K562 (cell line): ENCODE measurements at regions not wholly inside any gene's neighbourhood (a gene's known extent, or its start where the extent isn't known, plus 50 kb on each side); places are given as distances from the start of the nearest gene placed in this dataset.

Source experiments
- ATAC-seq: fragments of 200-7000 bp; cut with Tn5 transposase; 3 replicates; pipeline ENCODE4 v1.9.1; 2020; ENCODE audit warnings: moderate library complexity
- BruUV-seq: library from RNA; stranded (reverse); fragments of 400-500 nt; replicated peaks from 2 replicates; lab custom pipeline; 2021; lab: Mats Ljungman, UMichigan
- CTCF ChIA-PET: fragments of 300-600 bp; formaldehyde crosslinking; extraction: SDS; loops from one replicate; lab custom pipeline; 2021; ENCODE audit warnings: low intra/inter-chr PET ratio; lab: Yijun Ruan, JAX
- POLR2A ChIA-PET: fragments of 300-600, 350-650 bp; sonication (Branson Sonifier 250); formaldehyde crosslinking; extraction: SDS; loops from one replicate; lab custom pipeline; 2021; ENCODE audit warnings: antibody characterized with exemption, inconsistent platforms; lab: Yijun Ruan, JAX
- DNase-seq, 4 experiments: peaks; one replicate each; pipeline versions ENCODE4 v3.0.0 to v3.0.0-alpha.2; 2011 to 2018; ENCODE audit warnings: low spot score in 3 of 4, mixed read lengths in 3 of 4; ENCODE audit errors: extremely low read depth in 1 of 4
- FAIRE-seq: peaks from 2 replicates; lab custom pipeline; 2011; peaks lifted over from hg19 to GRCh38; lab: Jason Lieb, UNC
- H2AFZ ChIP-seq: 2 replicates; pipeline ENCODE4 v1.6.0; 2011; ENCODE audit warnings: low read depth, low read length, control low read depth, inconsistent platforms
- H3K27ac ChIP-seq: fragments of 200-600 bp; 3 replicates; pipeline ENCODE4 v1.8.0; 2011; ENCODE audit warnings: low read depth, mild to moderate bottlenecking, control low read depth, inconsistent platforms, low read length, moderate library complexity, mixed read lengths; ENCODE audit errors: extremely low read depth
- H3K27me3 ChIP-seq, 2 experiments: fragments of 300-600 bp in 1 of 2; 2 replicates in 1 of 2; 3 replicates in 1 of 2; pipeline versions ENCODE4 v1.6.0 to v1.8.0; 2011; ENCODE audit warnings: inconsistent platforms in 2 of 2, low read length in 2 of 2, mild to moderate bottlenecking in 1 of 2, mixed read lengths in 1 of 2, moderate library complexity in 1 of 2; ENCODE audit not compliant: control insufficient read depth in 2 of 2, insufficient read depth in 2 of 2
- H3K36me3 ChIP-seq: fragments of 300-600 bp; 3 replicates; pipeline ENCODE4 v1.8.0; 2011; ENCODE audit warnings: mild to moderate bottlenecking, low read length, inconsistent platforms; ENCODE audit not compliant: control insufficient read depth, insufficient read depth
- H3K4me1 ChIP-seq, 2 experiments: fragments of 200-600 bp in 1 of 2; replicated peaks in 1 of 2; 2 replicates in 1 of 2; 3 replicates in 1 of 2; pipeline versions ENCODE4 v1.5.1 to v1.8.0; 2011; ENCODE audit warnings: inconsistent platforms in 2 of 2, low read length in 2 of 2, mild to moderate bottlenecking in 1 of 2, mixed read lengths in 1 of 2, moderate library complexity in 1 of 2; ENCODE audit not compliant: control insufficient read depth in 2 of 2, insufficient read depth in 2 of 2
- H3K4me2 ChIP-seq: 2 replicates; pipeline ENCODE4 v1.6.1; 2011; ENCODE audit warnings: low read length, control low read depth, inconsistent platforms, mixed read lengths; ENCODE audit not compliant: insufficient read depth
- H3K4me3 ChIP-seq: fragments of 200-600 bp; sonication (generic), shearing (Covaris generic); 2 replicates; pipeline ENCODE4 v1.5.1; 2016; ENCODE audit warnings: control low read depth, inconsistent platforms
- H3K79me2 ChIP-seq: fragments of 200-600 bp; 3 replicates; pipeline ENCODE4 v1.8.0; 2011; ENCODE audit warnings: low read length, inconsistent platforms; ENCODE audit not compliant: control insufficient read depth, insufficient read depth
- H3K9ac ChIP-seq, 2 experiments: 2 replicates each; pipeline versions ENCODE4 v1.6.0 to v1.6.1; 2011; ENCODE audit warnings: low read depth in 2 of 2, low read length in 2 of 2, control low read depth in 1 of 2, inconsistent platforms in 1 of 2, mild to moderate bottlenecking in 1 of 2, mixed read lengths in 1 of 2; ENCODE audit not compliant: insufficient read depth in 1 of 2
- H3K9me1 ChIP-seq: one replicate; pipeline ENCODE4 v1.6.0; 2011; ENCODE audit warnings: inconsistent platforms, mild to moderate bottlenecking, low read length, moderate library complexity; ENCODE audit not compliant: control insufficient read depth, insufficient read depth
- H3K9me3 ChIP-seq: replicated peaks from 2 replicates; pipeline ENCODE4 v1.5.1; 2011; ENCODE audit warnings: low read depth, low read length, inconsistent platforms; ENCODE audit not compliant: control insufficient read depth, insufficient read depth
- H4K20me1 ChIP-seq: replicated peaks from 2 replicates; pipeline ENCODE4 v1.6.1; 2011; ENCODE audit warnings: low read length, inconsistent platforms, mixed read lengths; ENCODE audit not compliant: control insufficient read depth, insufficient read depth
- C11orf30 ChIP-seq: fragments of 450-650 bp; IDR thresholded peaks from 2 replicates; pipeline ENCODE4 v1.6.1; 2016; ENCODE audit warnings: low read depth, mild to moderate bottlenecking
- DPF2 ChIP-seq: fragments of 450-650 bp; IDR thresholded peaks from 2 replicates; pipeline ENCODE4 v1.6.1; 2016
- FOXA3 ChIP-seq, 2 experiments: fragments of 450-650 bp in 1 of 2; sonication (generic) in 1 of 2; formaldehyde crosslinking; IDR thresholded peaks in 1 of 2; conservative IDR thresholded peaks in 1 of 2; 2 replicates each; pipeline versions ENCODE4 v1.4.0 to v1.8.0; 2020 to 2022; ENCODE audit warnings: mild to moderate bottlenecking in 2 of 2, missing genetic modification reagents in 1 of 2
- FUS ChIP-seq: fragments of 200-400 bp; formaldehyde crosslinking; optimal IDR thresholded peaks from 2 replicates; pipeline ENCODE3; 2017; ENCODE audit warnings: low read depth, low read length
- HIVEP1 ChIP-seq: fragments of 250-450 bp; sonication (Bioruptor Pico); IDR thresholded peaks from 2 replicates; pipeline ENCODE4 v1.4.0; 2020; ENCODE audit warnings: mild to moderate bottlenecking
- KDM4B ChIP-seq, 2 experiments: fragments of 450-650 bp in 1 of 2; sonication (generic) in 1 of 2; IDR thresholded peaks; 2 replicates each; pipeline ENCODE4 v1.6.1; 2016 to 2017; ENCODE audit warnings: borderline replicate concordance in 2 of 2, antibody characterized with exemption in 1 of 2, low read depth in 1 of 2, mild to moderate bottlenecking in 1 of 2
- MAFF ChIP-seq: IDR thresholded peaks from 2 replicates; pipeline ENCODE4 v1.6.1; 2012; ENCODE audit warnings: low read length, improper control_type of control experiment
- MAFG ChIP-seq: fragments of 450-650 bp; conservative IDR thresholded peaks from 2 replicates; pipeline ENCODE4 v1.6.1; 2016; ENCODE audit warnings: missing genetic modification characterization, missing compliant biosample characterization
- MCM7 ChIP-seq, 2 experiments: fragments of 450-650 bp; IDR thresholded peaks; 2 replicates each; pipeline ENCODE4 v1.6.1; 2016 to 2018
- MYNN ChIP-seq, 2 experiments: sonication (generic); formaldehyde crosslinking in 1 of 2; IDR thresholded peaks; 2 replicates each; pipeline versions ENCODE4 v1.5.0 to v1.6.1; 2016 to 2020; ENCODE audit warnings: antibody characterized with exemption in 1 of 2, missing genetic modification reagents in 1 of 2
- PHF8 ChIP-seq: fragments of 200-600 bp; sonication (generic); IDR thresholded peaks from 2 replicates; pipeline ENCODE4 v1.6.1; 2012; ENCODE audit warnings: mixed run types, mild to moderate bottlenecking, inconsistent platforms, low read length, moderate library complexity, borderline replicate concordance
- RAD51 ChIP-seq: fragments of 450-650 bp; IDR thresholded peaks from 2 replicates; pipeline ENCODE4 v1.7.1; 2016; ENCODE audit warnings: low read depth, mild to moderate bottlenecking, borderline replicate concordance
- SMAD3 ChIP-seq: fragments of 450-650 bp; formaldehyde crosslinking; conservative IDR thresholded peaks from 2 replicates; pipeline ENCODE4 v1.4.0; 2020; ENCODE audit warnings: mild to moderate bottlenecking
- SP1 ChIP-seq: sonication (generic); formaldehyde crosslinking; IDR thresholded peaks from 2 replicates; pipeline ENCODE4 v1.8.1; 2022; ENCODE audit warnings: mild to moderate bottlenecking, missing genetic modification reagents
- ZNF174 ChIP-seq: fragments of 250-450 bp; sonication (Bioruptor Pico); IDR thresholded peaks from 2 replicates; pipeline ENCODE4 v1.4.0; 2020; ENCODE audit warnings: mild to moderate bottlenecking
- ZNF316 ChIP-seq: fragments of 450-650 bp; IDR thresholded peaks from 2 replicates; pipeline ENCODE4 v1.6.1; 2016
- in situ Hi-C: fragments of 300-500 bp; cut with MboI; formaldehyde crosslinking; loops from 4 replicates; pipeline ENCODE4 v1.15.0; 2018; ENCODE audit warnings: inconsistent platforms, mixed read lengths
- intact Hi-C: fragments of 100-400 bp; cut with micrococcal nuclease; formaldehyde crosslinking; loops from 2 replicates; pipeline ENCODE4 v1.14.2; 2022
- TF ChIP-seq, protein P1 (sequence below): IDR thresholded peaks from 2 replicates; pipeline ENCODE4 v1.6.1; 2014; ENCODE audit warnings: antibody characterized with exemption

GRCh38 chr2:736939-737338 lies 59.7 kb upstream of the TMEM18 start:
- Histone ChIP-seq H3K36me3 (no peaks in the 10 kb centered on the region), H3K79me2 (no peaks in the 10 kb centered on the region), H4K20me1 (no peaks in the 10 kb centered on the region), H3K4me2 (no peak overlapping the region), H3K9me1 (no peaks in the 10 kb centered on the region), H3K4me3 (no peak overlapping the region), H3K9me3 (no peaks in the 10 kb centered on the region), H3K27me3 (peaks cover 0 to 16% of the 10 kb centered on the region in 2 experiments; a peak in 2 of 5 replicates), H3K9ac (no peak overlapping the region), H2AFZ (no peak overlapping the region), H3K4me1 (peaks cover 0 to 14% of the 10 kb centered on the region in 2 experiments; a peak in 3 of 5 replicates), H3K27ac (no peak overlapping the region)
- ATAC-seq (no peak), DNase-seq (no peak), FAIRE-seq (no peak)
- in situ Hi-C loops (no loop called here), intact Hi-C loops (no loop called here)
- no TSS peak for BruUV-seq
- CTCF ChIA-PET: no interaction called here
- POLR2A ChIA-PET: interaction anchor here (0.5 kb wide), 1 partner anchor 70 kb away, joined by 3 read pairs; no protein-coding TSS in a partner anchor
- TF ChIP-seq SMAD3 (CRISPR knock-in tag): no peak
- TF ChIP-seq MCM7 (IDR thresholded peaks at IDR 0.05): no peak
- no peak for TF ChIP-seq DPF2
- TF ChIP-seq FOXA3 (CRISPR knock-in tag; conservative IDR thresholded peaks at IDR 0.05 in 1 of 2, IDR thresholded peaks at IDR 0.05 in 1 of 2): no peak
- TF ChIP-seq MAFG (tag): peak; percentile 60; the same call in 1 of the 2 replicates
- no peak for TF ChIP-seq HIVEP1 (CRISPR knock-in tag)
- no peak for TF ChIP-seq ZNF174
- TF ChIP-seq C11orf30: peak; percentile 62
- TF ChIP-seq ZNF316: peak; percentile 89
- no peak for TF ChIP-seq PHF8
- no peak for TF ChIP-seq FUS
- TF ChIP-seq RAD51: no peak
- TF ChIP-seq KDM4B (IDR thresholded peaks at IDR 0.05; ENCODE audit: borderline replicate concordance in 2 of 2, low read depth in 1 of 2): no peak
- no peak for TF ChIP-seq SP1
- TF ChIP-seq, protein P1, sequence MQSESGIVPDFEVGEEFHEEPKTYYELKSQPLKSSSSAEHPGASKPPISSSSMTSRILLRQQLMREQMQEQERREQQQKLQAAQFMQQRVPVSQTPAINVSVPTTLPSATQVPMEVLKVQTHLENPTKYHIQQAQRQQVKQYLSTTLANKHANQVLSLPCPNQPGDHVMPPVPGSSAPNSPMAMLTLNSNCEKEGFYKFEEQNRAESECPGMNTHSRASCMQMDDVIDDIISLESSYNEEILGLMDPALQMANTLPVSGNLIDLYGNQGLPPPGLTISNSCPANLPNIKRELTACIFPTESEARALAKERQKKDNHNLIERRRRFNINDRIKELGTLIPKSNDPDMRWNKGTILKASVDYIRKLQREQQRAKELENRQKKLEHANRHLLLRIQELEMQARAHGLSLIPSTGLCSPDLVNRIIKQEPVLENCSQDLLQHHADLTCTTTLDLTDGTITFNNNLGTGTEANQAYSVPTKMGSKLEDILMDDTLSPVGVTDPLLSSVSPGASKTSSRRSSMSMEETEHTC: no peak
- no peak for TF ChIP-seq MYNN (IDR thresholded peaks at IDR 0.05)
- TF ChIP-seq MYNN (CRISPR knock-in tag; IDR thresholded peaks at IDR 0.05): no peak
- peak; percentile 5; the same call in 1 of the 2 replicates for TF ChIP-seq MAFF
- TF ChIP-seq, all 486 proteins: peak for 4
